SHP77 (cell line): ENCODE measurements at regions not wholly inside any gene's neighbourhood (a gene's known extent, or its start where the extent isn't known, plus 50 kb on each side); places are given as distances from the start of the nearest gene placed in this dataset.

ENCODE experiments used
- DNase-seq, 2 experiments: peaks; one replicate each; lab custom pipeline; 2025; lab: John Stamatoyannopoulos, UW

- DNase-seq, result no peak
These were observed 332.6 kb upstream of the SALL3 start for GRCh38 chr18:78647018-78647417.

GRCh38 chr18:78649421-78649820 lies 330.2 kb upstream of the SALL3 start:
- DNase-seq, result no peak

GRCh38 chr18:78650926-78651325 lies 328.7 kb upstream of the SALL3 start:
- DNase-seq, result no peak

GRCh38 chr18:78652001-78652545 lies 327.5 kb upstream of the SALL3 start:
- DNase-seq, result no peak

- DNase-seq, result no peak
These were observed 323.7 kb upstream of the SALL3 start for GRCh38 chr18:78655921-78656320.

- DNase-seq, result no peak
These were observed 323.2 kb upstream of the SALL3 start for GRCh38 chr18:78656346-78656925.

- DNase-seq, result no peak
These were observed 321.1 kb upstream of the SALL3 start for GRCh38 chr18:78658531-78658930.

- no peak for DNase-seq
These were observed 320.6 kb upstream of the SALL3 start for GRCh38 chr18:78659057-78659456.

GRCh38 chr18:78659748-78660147 lies 319.9 kb upstream of the SALL3 start:
- no peak for DNase-seq

- DNase-seq, result no peak
These were observed 319.3 kb upstream of the SALL3 start for GRCh38 chr18:78660311-78660710.

GRCh38 chr18:78661316-78661715 lies 318.3 kb upstream of the SALL3 start:
- DNase-seq, result no peak

GRCh38 chr18:78662879-78663278 lies 316.7 kb upstream of the SALL3 start:
- DNase-seq, result no peak

- no peak for DNase-seq
These were observed 315.6 kb upstream of the SALL3 start for GRCh38 chr18:78664048-78664447.

- DNase-seq, result no peak
These were observed 314.8 kb upstream of the SALL3 start for GRCh38 chr18:78664848-78665247.

- no peak for DNase-seq
These were observed 314.0 kb upstream of the SALL3 start for GRCh38 chr18:78665644-78666043.

GRCh38 chr18:78666666-78667335 lies 312.8 kb upstream of the SALL3 start:
- no peak for DNase-seq

GRCh38 chr18:78670778-78671391 lies 308.7 kb upstream of the SALL3 start:
- DNase-seq, result no peak

GRCh38 chr18:78671551-78671950 lies 308.1 kb upstream of the SALL3 start:
- DNase-seq, result no peak

- DNase-seq, result no peak
These were observed 306.7 kb upstream of the SALL3 start for GRCh38 chr18:78672862-78673446.

- no peak for DNase-seq
These were observed 305.9 kb upstream of the SALL3 start for GRCh38 chr18:78673516-78674321.

GRCh38 chr18:78675231-78675630 lies 304.4 kb upstream of the SALL3 start:
- DNase-seq, result no peak
